ENCODE measurements at regions not wholly inside any gene's neighbourhood (a gene's known extent, or its start where the extent isn't known, plus 50 kb on each side); places are given as distances from the start of the nearest gene placed in this dataset.

DNA sequence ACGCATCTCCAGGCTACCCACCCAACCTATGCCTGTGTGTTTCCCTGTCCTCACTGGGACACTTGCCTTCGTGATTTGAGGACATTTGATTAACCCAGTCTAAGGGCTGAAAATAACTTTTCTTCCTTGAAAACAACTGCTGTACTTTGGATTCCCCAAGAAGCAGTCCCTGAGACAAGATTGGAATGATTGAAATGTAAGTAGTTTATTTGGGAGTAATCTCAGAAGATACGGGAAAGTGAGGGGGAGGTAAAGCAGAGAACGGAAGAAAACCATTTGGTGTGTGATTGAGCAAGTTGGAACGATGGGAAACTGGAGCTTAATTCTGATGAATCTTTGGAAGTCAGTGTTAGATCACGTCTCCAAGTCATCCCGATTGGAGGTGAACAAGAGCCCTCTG is 143.8 kb upstream of the LMCD1 start:
- DNase-seq (ENCODE audit: low read depth), result no peak

DNA sequence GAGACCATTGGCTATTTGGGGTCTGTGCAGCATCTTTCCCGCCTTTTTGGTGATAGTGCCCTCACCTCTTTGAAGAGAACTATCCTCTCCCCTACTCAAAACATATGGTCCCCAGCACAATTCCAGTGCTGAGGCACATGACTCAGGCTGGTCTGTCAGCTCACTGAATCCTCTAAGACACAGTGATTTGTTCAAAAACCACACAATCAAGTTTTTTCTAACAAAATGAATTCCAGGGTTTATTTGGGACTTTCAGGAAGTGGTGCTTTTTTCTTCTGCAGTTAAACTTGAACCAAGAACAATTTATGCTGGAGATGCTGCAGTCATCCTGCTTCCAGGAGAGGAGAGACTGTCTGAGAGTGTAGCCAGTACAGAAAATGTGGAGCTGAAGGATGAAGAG is 142.5 kb upstream of the LMCD1 start:
- DNase-seq (ENCODE audit: low read depth), result no peak

DNA sequence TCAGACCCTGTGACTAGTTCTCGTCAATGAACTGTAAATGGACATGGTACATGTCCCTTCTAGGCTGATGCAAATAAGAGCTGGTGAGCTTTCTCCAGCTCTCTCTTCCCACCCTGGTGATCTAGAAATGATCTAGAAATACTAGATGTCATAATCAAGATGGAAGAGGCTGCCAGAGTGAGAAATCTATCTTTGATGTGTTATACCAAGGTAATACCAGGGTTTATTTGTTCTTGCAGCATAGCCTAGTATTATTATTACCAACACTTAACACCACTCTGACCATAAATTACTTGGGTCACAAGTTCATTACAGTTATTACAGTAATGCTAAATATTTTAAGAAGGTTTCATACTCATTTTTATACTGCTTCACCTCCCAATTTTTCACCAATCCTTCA is 138.4 kb upstream of the LMCD1 start:
- no peak for DNase-seq (ENCODE audit: low read depth)

DNA sequence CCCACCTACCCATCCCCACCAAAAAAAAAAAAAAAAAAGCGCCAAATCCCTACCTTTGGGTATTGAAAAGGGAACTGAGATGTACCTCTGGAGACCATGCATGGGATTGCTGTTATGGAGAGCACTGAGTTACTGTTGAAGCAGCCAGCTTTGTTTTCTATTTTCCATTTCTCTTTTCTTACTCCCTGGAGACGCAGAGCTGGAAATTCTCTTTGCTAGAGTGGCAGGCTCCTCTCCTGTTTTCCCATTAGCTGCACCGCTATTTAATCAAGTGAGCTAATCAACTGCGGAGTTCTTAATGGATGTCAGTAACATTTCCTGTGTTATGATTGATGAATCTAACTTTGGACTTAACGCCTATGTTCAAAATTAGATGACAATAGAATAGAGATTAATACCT is 136.1 kb upstream of the LMCD1 start:
- DNase-seq (ENCODE audit: low read depth), result no peak

DNA sequence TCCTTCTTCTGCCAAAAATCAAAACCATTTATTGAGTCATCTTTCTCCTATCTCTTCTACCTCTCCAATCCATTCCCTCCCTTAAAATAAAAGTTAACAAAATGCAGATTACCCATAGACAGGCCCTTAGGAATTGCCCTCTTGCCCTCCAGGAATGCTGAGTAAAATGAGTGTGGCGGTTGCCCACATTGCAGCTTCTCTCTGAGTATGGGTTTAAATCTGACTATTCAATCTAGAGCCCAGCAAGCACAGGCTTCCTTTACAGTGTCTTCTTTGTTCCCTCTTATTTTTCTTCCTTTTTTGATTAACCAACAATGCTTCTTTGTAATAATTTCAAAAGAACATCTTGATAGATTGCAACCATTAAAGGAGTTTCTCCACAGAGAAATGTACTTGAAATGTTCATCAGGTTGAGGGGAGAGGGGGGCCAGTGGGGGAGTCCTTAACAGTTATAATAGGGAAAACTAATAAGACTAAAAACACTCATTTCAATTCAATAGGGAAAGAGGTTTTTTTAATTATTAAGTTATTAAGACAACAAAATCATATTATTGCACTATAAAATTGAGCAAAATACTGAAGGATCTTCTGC is 135.3 kb upstream of the LMCD1 start:
- DNase-seq (ENCODE audit: low read depth), result no peak

DNA sequence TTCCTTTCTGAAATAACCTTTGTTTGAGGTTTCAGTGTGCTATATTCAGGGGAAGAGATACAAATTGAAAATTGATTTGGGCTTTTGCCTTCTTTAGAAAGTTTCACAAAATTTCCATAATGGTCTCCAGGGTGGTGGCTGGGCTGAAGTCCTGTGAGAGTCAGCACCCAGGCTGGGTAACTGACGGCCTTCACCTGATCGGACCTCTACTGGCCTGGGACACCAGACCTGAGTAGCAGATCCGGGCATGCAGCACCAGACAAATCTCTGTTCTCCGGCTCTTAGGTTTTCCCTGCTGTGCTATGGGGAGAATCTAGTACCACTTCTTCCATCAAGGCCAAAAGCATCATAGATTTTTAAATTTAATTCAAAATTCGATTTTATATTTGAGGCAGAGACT is 133.0 kb upstream of the LMCD1 start:
- no peak for DNase-seq (ENCODE audit: low read depth)

DNA sequence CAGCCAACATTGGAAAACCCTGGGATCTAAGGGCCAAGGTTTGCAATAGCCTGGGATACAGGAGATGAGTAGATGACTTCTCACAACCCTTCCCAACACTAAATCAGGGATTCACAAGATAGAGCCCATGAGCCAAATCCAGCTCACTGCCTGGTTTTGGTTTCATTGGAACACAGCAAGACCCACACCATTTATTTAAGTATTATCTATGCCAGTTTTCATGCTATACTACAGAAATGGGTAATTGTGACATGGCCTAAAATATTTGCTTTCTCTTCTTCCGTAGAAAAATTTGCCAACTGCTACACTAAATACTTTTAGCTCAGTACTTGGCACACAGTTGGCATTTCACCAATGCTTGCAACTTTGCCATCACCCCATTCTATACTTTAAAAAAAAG is 132.0 kb upstream of the LMCD1 start:
- no peak for DNase-seq (ENCODE audit: low read depth)

DNA sequence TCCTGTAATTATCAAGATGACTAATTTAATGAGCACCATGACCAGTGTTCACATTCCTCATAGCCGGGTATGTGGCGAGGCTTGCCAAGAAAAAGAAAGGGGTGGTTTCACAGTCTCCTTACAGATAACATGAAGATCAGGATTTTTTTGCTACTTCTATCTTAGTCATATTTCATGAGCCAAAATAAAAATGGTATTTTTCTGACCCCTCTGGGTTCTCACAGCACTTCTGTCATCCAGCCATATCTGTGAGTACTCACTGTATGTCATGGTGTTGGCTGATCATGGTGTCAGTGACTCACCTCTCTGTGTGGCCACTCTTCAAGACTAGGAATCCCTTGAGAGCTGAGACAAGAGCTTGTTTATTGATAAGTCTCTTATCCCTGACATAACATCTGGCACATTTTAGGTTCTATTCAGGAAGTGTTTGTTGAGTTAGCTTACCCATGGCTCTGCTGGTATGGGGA is 130.5 kb upstream of the LMCD1 start:
- DNase-seq (ENCODE audit: low read depth), result peak; percentile 32

DNA sequence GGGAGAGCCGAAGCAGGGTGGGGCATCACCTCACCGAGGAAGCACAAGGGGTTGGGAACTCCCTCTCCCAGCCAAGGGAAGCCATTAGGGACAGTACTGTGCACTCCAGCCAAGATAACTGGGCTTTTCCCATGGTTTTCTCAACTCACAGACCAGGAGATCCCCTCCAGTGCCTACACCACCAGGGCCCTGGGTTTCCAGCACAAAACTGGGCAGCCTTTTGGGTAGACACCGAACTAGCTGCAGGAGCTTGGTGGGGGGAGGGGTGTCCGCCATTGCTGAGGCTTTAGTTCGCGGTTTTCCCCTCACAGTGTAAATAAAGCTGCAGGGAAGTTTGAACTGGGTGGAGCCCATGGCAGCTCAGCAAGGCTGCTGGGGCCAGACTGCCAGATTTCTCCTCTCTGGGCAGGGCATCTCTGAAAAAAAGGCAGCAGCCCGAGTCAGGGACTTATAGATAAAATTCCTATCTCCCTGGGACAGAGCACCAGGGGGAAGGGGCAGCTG is 129.6 kb upstream of the LMCD1 start:
- DNase-seq (ENCODE audit: low read depth), result no peak

DNA sequence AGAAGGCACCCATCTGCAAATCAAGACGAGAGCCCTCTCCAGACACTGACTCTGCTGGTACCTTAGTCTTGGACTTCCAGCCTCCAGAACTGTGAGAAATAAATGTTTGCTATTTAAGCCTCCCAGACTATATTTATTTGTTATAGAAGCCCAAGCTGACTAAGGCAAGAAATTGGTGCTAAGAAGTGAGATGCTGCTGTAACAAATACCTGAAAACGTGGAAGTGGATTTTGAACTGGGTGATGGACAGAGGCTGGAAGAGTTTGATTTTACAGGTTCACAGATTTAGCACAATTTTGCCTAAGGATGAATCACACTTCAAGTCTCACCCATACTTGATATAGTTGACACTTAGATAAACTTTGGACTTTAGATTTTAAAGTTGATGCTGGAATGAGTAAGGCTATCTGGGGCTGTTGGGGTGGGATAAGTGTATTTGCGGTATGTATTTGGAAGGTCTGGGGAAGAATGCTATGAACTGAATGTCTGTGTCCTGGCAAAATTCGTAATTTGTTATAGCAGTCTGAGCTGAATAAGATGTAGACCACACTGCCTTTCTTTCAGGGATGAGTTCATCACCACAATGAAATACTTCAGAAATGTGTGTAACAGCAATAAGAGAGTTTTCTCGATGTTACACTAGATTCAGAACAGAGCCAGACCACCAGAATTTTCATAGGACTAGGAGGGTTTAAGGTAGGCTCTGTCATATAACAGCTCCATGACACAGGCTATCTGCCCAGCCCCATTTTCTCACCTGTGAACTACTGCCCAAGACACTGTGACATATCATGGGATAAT is 120.5 kb upstream of the LMCD1 start:
- DNase-seq (ENCODE audit: low read depth), result no peak

DNA sequence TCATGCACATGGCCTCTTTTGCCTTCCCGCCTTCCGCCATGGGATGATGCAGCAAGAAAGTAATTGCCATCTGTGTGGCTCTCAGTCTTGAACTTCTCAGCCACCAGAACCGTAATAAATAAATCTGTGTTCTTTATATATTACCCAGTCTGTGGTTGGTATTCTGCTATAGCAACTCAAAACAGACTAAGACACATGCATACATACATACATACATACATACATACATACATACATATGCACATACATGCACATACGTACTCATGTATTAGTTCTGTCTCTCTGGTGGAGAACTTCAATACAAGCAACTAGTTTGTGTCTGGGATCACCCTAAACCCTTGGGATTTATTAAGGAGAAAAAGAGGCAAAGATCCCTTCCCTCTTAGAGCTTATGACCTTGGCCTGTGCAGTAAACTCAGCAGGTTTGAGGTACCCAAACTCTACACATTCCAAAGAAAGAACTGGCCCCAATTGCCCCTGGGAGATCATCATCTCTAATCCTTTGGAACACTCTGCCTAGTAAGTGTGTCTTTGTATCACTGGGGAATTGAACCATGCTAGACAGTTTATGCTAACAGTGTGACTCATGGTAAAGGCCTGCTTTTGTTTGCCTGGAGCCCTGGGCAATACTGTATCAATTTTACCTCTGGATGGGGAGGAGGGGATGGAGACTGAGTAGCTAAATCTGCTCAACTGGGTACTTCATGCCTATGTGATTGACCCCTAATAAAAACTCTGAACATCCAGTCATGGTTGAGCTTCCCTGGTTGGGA is 115.6 kb upstream of the LMCD1 start:
- no peak for DNase-seq (ENCODE audit: low read depth)

DNA sequence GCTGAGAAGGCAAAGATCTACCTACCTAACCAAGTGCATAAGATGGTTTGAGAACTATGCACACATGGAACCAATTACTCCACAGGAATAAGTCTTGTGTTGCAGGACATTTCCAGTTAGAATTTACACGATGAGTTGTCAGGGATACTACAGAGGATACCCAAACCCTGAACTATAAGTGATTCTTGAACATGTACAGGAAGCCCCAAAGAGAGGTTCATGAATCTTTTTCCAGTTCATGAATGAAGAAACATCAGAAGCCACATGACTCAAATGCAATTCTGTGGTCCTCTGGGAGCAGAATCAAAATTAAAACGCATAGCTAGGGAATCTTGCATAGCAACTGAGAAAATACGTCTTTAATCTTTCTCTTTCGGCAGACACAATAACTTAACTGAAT is 114.1 kb upstream of the LMCD1 start:
- no peak for DNase-seq (ENCODE audit: low read depth)

DNA sequence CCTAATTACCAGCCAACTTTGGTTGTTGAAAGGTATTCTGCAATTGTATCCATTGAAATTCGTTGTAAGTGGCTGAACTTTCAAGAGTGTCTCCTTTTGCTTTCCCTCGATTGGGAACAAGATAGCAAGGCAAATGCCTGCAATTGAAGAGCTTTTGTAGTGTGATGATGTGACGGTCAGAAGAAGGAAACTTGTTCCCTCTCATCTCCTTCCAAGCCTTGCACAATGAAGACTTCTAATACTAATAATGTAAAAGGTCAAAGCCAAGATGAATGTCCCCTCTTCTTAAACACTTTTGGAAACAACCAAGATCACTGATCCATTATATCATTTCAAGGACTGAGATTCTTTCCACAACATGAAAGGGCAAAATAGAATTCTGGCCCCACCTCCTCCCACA is 101.9 kb upstream of the LMCD1 start:
- DNase-seq (ENCODE audit: low read depth), result no peak

DNA sequence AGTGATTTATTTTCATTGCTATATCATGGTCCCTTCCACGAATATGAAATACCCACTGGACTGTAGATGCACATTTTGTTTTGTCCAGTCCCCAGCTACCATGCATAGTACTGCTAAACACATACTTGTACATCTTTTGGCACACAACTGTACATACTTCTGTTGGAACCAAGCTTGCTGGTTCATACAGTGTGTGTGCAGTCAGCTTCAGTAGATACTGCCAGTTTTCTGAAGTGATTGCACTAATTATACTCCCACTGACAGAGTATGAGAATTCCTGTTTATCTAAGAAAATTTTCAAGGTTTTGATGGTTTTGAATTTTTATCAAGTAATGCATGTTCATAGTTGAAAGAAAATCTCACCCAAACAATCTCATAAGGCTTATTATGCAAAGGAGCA is 100.7 kb upstream of the LMCD1 start:
- DNase-seq (ENCODE audit: low read depth), result no peak

DNA sequence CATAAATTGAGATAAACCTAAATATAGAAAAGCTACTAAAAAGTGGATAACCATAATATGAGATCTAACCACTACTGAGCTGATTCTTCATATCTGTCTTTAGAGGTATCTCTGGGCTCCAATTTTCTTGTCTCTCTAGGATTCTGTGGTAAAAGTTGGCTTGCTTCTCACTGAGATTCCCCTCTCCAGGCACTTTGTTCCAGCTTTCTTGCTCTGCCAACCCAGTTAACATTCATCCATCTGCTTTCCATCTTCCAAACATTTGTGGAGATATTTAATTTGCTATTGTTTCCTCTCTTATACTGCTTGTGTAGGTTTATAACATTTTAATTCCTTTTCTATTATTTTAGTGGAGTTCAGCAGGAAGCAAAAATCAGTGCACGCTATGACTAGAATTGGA is 97.6 kb upstream of the LMCD1 start:
- no peak for DNase-seq (ENCODE audit: low read depth)

DNA sequence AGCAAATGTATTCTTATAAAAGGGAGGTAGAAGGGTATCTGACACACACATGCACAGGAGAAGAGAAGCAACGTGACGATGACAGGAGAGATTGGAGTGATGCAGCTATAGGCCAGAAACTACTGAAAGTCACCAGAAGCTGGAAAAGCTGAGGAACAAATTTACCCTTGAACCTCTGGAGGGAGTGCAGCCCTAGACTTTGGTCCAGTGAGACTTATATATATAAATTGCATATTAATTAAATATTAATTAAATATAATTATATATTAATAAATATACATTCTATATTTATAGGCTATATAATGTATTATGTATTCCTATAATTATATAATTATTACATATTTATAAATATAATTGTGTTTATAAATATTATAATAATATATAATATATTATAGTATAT is 96.5 kb upstream of the LMCD1 start:
- DNase-seq (ENCODE audit: low read depth), result no peak

DNA sequence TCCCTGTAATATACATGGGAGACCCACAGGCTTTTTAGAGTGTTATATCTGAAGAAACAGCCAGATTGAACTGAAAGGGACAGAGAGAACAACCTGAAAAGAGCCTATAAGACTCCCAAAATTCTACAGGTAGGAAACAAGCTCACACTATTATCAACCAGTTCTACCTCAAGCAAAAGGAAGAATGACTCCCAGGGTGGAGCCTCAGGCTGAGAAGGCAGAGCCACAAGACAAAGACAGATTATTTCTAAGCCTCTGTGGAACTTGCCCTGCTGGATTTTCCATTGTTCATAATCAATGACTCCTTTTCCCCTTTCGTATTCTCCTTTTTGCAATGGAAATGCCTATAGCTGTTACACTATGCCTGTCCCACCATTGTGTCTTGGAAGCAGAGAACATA is 95.1 kb upstream of the LMCD1 start:
- no peak for DNase-seq (ENCODE audit: low read depth)

DNA sequence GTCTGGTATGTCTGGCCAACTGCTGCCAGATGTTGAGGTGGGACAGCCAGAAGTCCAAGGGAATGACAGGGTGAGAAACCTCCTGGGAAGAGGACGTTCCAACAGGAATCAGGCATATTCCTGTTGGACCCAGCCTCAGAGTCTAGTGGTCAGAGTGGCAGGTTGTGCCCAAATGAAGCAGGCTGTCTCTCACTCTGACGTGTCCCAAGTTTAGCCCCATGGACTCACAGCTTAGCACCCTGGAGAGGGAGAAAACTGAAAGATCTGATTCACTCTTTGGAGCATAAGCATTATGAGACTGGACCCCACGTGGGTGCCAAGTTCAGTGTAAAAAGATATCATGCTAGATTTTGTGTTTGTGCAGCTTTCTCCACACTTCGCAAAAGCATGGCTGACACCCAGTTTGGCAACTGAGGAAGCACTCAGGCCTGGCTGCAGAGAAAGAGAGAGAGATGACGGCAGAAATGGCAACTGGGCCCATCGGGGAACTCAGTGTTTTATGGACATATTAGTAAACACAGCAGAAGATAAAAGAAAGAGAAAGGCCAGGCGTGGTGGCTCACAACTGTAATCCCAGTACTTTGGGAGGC is 88.2 kb upstream of the LMCD1 start:
- DNase-seq (ENCODE audit: low read depth), result no peak

DNA sequence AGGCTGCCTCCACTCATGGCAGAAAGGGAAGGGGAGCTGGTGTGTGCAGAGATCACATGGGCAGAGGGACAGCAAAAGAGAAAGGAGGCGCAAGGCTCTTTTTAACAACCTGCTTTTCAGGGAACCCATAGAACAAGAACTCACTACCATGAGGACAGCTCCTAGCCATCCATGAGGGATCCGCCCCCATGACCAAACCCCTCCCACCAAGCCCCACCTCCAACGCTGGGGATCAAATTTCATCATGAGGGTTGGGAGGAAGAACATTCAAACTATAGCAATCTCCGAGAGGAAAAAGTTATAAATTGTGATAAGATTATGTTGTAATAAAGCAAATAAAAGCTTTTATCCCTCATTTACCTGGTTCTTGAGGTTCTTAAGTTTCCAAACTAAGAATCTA is 84.7 kb upstream of the LMCD1 start:
- DNase-seq (ENCODE audit: low read depth), result no peak

DNA sequence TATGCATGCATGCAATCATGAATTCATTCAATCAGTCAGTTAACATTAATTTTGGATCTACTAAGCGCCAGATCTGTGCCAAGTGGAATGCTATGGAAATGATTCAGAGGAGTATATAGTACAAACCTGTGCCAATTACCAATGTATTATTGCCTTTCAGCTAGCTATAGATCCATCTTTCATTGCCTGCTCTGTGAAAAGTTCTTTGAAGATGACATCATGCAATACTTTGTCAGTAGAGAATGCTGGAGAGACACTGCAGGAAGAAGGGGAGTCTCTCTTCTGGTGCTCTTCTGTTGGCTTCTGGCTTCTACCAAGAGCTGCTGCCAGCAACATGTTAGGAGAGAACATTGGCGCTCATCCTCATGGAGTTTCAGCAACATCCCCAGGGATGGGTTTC is 81.0 kb upstream of the LMCD1 start:
- DNase-seq (ENCODE audit: low read depth), result no peak

DNA sequence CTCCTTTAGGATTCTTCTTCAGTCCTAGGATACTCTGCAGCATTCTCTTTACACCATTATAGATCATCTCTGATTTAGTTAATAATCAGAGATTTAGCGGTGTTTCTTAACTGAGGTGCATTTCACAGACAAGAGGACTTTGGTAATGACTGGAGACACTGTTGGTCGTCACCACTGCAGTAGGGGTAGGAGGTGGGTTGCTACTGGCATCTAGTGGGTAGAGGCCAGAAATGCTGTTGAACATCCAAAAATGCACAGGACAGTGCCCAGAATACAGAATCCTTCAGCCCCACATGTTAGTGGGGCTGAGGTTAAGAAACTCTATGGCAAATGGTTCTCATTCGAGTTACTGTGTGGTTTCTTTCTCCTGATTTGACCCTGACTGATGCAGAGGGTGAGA is 80.4 kb upstream of the LMCD1 start:
- no peak for DNase-seq (ENCODE audit: low read depth)

DNA sequence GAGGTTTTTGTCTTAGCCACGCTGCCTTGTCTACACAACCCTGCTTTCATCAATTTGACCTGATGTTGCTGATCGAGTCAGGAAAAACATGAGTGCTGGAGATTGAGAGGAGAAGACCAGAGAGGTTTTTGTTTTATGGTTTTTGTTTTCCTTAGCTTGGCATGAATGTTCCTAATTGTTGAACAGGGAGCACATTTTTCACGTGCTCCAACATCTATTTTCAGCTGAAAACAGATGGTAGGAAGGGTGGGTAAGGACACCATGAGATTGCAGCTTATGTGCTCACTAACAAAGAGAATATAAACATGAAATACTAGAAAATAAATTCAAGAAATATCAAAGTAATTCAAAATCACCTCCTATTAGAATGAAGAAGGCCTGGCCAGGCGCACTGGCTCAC is 79.9 kb upstream of the LMCD1 start:
- no peak for DNase-seq (ENCODE audit: low read depth)

DNA sequence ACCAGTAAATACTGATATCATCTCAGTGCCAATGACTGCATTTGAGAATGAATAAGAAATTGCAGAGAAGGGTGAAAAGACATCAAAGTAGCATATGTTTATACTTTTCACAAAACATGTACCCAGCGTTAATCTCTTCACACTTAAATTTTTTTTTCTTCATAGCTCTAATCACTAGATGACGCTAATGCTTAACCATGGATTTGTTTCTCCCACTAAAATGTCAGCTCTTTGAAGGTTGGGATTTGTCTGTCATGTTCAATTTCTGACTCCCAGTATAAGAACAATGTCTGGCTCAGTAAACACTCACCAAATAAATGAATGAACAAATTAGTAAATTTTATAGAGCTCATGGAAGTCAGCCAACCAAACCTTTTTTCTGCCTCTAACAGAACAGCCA is 78.3 kb upstream of the LMCD1 start:
- no peak for DNase-seq (ENCODE audit: low read depth)
